Tibial nerve (tissue), 4 donors: ENCODE measurements at regions not wholly inside any gene's neighbourhood (a gene's known extent, or its start where the extent isn't known, plus 50 kb on each side); places are given as distances from the start of the nearest gene placed in this dataset.
A peak's percentile ranks its signal among the peaks of the same experiment; 100 is the strongest.

Source experiments
- DNase-seq, 2 donors: peaks; one replicate each; pipeline ENCODE4 v3.0.0-alpha.2; 2019; ENCODE audit warnings: low spot score in 2 of 2
- H3K27ac ChIP-seq, 4 donors: fragments of 200-600 bp; sonication (generic) in 3 of 4; one replicate each; pipeline ENCODE4 v1.5.1; 2017 to 2019; ENCODE audit warnings: mild to moderate bottlenecking in 1 of 4
- H3K27me3 ChIP-seq, 2 donors: fragments of 200-600 bp; sonication (generic) in 1 of 2; one replicate each; pipeline versions ENCODE4 v1.5.1 to v1.6.0; 2017 to 2019
- H3K36me3 ChIP-seq, 3 donors: fragments of 200-600 bp; sonication (generic); one replicate each; pipeline ENCODE4 v1.5.1; 2018 to 2019
- H3K4me1 ChIP-seq, 4 donors: fragments of 200-600 bp; sonication (generic) in 3 of 4; one replicate each; pipeline ENCODE4 v1.5.1; 2017 to 2019
- H3K4me3 ChIP-seq, 4 donors: fragments of 200-600 bp; sonication (generic) in 3 of 4; one replicate each; pipeline ENCODE4 v1.5.1; 2017 to 2019; ENCODE audit warnings: mild to moderate bottlenecking in 1 of 4, moderate library complexity in 1 of 4
- H3K9me3 ChIP-seq, 4 donors: fragments of 200-600 bp; sonication (generic) in 3 of 4; one replicate each; pipeline ENCODE4 v1.5.1; 2017 to 2019
- CTCF ChIP-seq, 5 experiments: fragments of 200-600 bp in 3 of 5; fragments of 450-650 bp in 2 of 5; sonication (generic) in 3 of 5; IDR thresholded peaks; one replicate each; pipeline ENCODE4 v1.5.1; 2016 to 2019; ENCODE audit warnings: antibody characterized with exemption in 5 of 5, mild to moderate bottlenecking in 3 of 5, moderate library complexity in 2 of 5
- EP300 ChIP-seq, 2 donors: sonication (generic); formaldehyde crosslinking; IDR thresholded peaks; one replicate each; pipeline ENCODE4 v1.6.1; 2017; ENCODE audit warnings: antibody characterized with exemption in 2 of 2, mild to moderate bottlenecking in 1 of 2
- POLR2A ChIP-seq, 2 donors: fragments of 450-650 bp; IDR thresholded peaks; one replicate each; pipeline ENCODE4 v1.6.1; 2017; ENCODE audit warnings: antibody characterized with exemption in 2 of 2, mild to moderate bottlenecking in 2 of 2, moderate library complexity in 2 of 2
- WGBS, 2 donors: methylation state at CpG; one replicate each; pipeline ENCODE4 v1.1.5; 2018; 5-methylcytosine and 5-hydroxymethylcytosine counted together

- Histone ChIP-seq H3K4me1 (peaks cover 0 to 15% (median 0%) of the 10 kb centered on the region in 4 donors), H3K27me3 (no peaks in the 10 kb centered on the region), H3K9me3 (no peaks in the 10 kb centered on the region), H3K36me3 (peaks cover 0 to 17% (median 0%) of the 10 kb centered on the region in 3 donors), H3K27ac (no peak overlapping the region), H3K4me3 (no peak overlapping the region)
- TF ChIP-seq CTCF (IDR thresholded peaks at IDR 0.05) = peak; percentile 48 to 74 (median 62)
- TF ChIP-seq POLR2A (IDR thresholded peaks at IDR 0.05) = no peak
- no peak for DNase-seq
- 53 to 54% methylated on average over 3 of the region's 3 CpGs for WGBS, 2 donors
Measured at GRCh38 chr4:123102897-123103471, 180.6 kb upstream of the NUDT6 start.

GRCh38 chr4:123104310-123105025, 182.1 kb upstream of the NUDT6 start:
- TF ChIP-seq EP300 (IDR thresholded peaks at IDR 0.05) (no peak), CTCF (IDR thresholded peaks at IDR 0.05) (no peak), POLR2A (IDR thresholded peaks at IDR 0.05) (no peak)
- Histone ChIP-seq H3K9me3 (no peaks in the 10 kb centered on the region), H3K4me3 (no peak overlapping the region), H3K27me3 (no peaks in the 10 kb centered on the region), H3K4me1 (peaks cover 0 to 15% (median 0%) of the 10 kb centered on the region in 4 donors), H3K36me3 (peaks cover 0 to 17% (median 0%) of the 10 kb centered on the region in 3 donors), H3K27ac (peak overlapping the region in 2 of 4 donors; percentile 32 to 38)
- 75 to 81% methylated on average over 3 of the region's 3 CpGs for WGBS, 2 donors
- no peak for DNase-seq

DNA sequence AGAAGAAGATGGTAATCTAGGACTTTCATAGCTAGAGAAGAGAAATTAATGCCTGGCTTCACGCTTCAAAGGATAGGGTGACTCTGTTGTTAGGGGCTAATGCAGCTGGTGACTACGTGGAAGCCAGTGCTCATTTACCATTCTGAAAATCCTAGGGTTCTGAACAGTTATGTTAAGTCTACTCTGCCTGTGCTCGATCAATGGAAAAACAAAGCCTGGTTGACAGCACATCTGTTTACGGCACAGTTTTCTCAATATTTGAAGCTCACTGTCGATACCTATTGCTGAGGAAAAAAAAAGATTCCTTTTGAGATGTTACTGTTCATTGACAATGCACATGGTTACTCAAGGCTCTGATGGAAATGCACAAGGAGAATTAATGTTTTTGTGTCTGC, 182.6 kb upstream of the NUDT6 start:
- H3K27ac ChIP-seq = peak overlapping the region in 1 of 4 donors; percentile 38
- no peak overlapping the region for H3K4me3 ChIP-seq
- H3K4me1 ChIP-seq = peaks cover 0 to 20% (median 0%) of the 10 kb centered on the region in 4 donors
- TF ChIP-seq EP300 (IDR thresholded peaks at IDR 0.05) = no peak
- TF ChIP-seq POLR2A (IDR thresholded peaks at IDR 0.05) = no peak
- no peak for TF ChIP-seq CTCF (IDR thresholded peaks at IDR 0.05)
- no peak for DNase-seq
- no peaks in the 10 kb centered on the region for H3K9me3 ChIP-seq
- 90 to 94% methylated on average over 5 of the region's 5 CpGs for WGBS, 2 donors
- no peaks in the 10 kb centered on the region for H3K27me3 ChIP-seq
- peaks cover 0 to 17% (median 0%) of the 10 kb centered on the region in 3 donors for H3K36me3 ChIP-seq

DNA sequence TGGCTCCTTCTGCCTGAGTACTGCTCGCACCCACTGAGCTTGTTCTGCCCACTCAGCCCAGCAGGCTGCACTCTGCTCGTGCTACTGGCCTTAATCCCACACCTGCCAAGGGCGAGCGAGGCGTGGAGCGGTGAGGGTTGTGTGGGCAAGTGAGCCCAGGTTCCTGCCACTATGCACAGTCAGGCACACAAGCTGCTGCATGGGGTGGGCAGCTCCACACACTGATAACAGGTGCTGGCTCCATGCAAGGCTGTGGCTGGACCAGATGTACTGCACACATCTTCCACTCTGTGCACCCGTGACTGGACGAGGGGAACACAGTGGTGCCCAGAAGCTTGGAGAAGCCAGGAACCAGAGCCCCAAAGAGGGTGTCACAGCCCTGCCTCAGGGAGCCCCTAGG, 184.3 kb upstream of the NUDT6 start:
- TF ChIP-seq EP300 (IDR thresholded peaks at IDR 0.05) (no peak), CTCF (IDR thresholded peaks at IDR 0.05) (no peak), POLR2A (IDR thresholded peaks at IDR 0.05) (no peak)
- H3K9me3 ChIP-seq = no peaks in the 10 kb centered on the region
- no peak for DNase-seq
- no peak overlapping the region for H3K27ac ChIP-seq
- H3K4me1 ChIP-seq = peaks cover 0 to 20% (median 0%) of the 10 kb centered on the region in 4 donors
- peaks cover 0 to 17% (median 0%) of the 10 kb centered on the region in 3 donors for H3K36me3 ChIP-seq
- no peak overlapping the region for H3K4me3 ChIP-seq
- H3K27me3 ChIP-seq = no peaks in the 10 kb centered on the region
- WGBS, 2 donors = 88 to 96% methylated on average over 8 of the region's 8 CpGs
